IPS-20b (cell line): ENCODE measurements at regions not wholly inside any gene's neighbourhood (a gene's known extent, or its start where the extent isn't known, plus 50 kb on each side); places are given as distances from the start of the nearest gene placed in this dataset.

Source experiments
- H3K27ac ChIP-seq: one replicate; pipeline ENCODE4 v1.5.1; 2013; ENCODE audit warnings: low read length
- H3K27me3 ChIP-seq: 2 replicates; pipeline ENCODE4 v1.6.1; 2013; ENCODE audit warnings: mild to moderate bottlenecking, low read length, inconsistent platforms; ENCODE audit not compliant: insufficient read depth
- H3K36me3 ChIP-seq: 2 replicates; pipeline ENCODE4 v1.6.1; 2013; ENCODE audit warnings: low read depth, mild to moderate bottlenecking, inconsistent platforms, low read length, moderate library complexity; ENCODE audit not compliant: insufficient read depth
- H3K4me1 ChIP-seq: 2 replicates; pipeline ENCODE4 v1.6.1; 2013; ENCODE audit warnings: mild to moderate bottlenecking, control low read depth, inconsistent platforms, low read length, moderate library complexity; ENCODE audit not compliant: insufficient read depth
- H3K4me3 ChIP-seq: 2 replicates; pipeline ENCODE4 v1.5.1; 2013; ENCODE audit warnings: mild to moderate bottlenecking, low read length, inconsistent platforms
- H3K9ac ChIP-seq: 2 replicates; pipeline ENCODE4 v1.6.1; 2013; ENCODE audit warnings: low read depth, mild to moderate bottlenecking, inconsistent platforms, low read length, moderate library complexity
- H3K9me3 ChIP-seq: 2 replicates; pipeline ENCODE4 v1.6.1; 2013; ENCODE audit warnings: mild to moderate bottlenecking, low read depth, low read length, inconsistent platforms; ENCODE audit not compliant: insufficient read depth

DNA sequence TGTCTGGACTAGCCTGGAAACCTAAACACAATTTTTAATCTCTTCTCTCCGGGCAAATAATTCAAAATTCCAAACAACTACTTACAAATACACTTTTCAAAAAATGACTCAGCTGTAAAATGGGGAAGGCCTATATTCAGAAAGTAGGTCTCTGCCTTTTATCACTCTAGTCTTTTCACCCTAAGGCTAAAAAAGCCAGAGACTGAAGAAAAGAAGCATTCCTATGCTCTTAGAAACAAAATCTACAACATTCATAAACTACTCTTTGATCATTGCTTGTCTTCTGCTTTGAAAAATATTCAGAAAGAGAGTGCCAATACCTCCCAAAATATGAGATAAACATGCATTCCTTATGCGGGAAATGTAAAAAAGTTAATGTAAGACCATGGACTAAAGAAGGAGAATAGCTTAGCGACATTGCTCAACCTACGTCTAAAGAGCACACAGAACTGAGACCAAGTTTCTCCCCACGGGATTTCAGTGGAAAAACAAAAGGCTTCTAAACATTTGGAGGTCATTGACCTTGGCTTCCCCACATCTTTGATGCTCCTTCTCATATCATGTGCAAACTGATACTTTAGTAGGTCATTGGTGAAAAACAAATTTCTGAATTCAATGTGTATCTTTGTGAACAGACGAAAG is 74.4 kb upstream of the EPB41L3 start:
- H3K4me1 ChIP-seq, result no peaks in the 10 kb centered on the region
- no peak overlapping the region for H3K9ac ChIP-seq
- no peaks in the 10 kb centered on the region for H3K9me3 ChIP-seq
- H3K4me3 ChIP-seq, result no peak overlapping the region
- H3K36me3 ChIP-seq, result no peaks in the 10 kb centered on the region
- H3K27ac ChIP-seq, result no peak overlapping the region
- H3K27me3 ChIP-seq, result no peaks in the 10 kb centered on the region

DNA sequence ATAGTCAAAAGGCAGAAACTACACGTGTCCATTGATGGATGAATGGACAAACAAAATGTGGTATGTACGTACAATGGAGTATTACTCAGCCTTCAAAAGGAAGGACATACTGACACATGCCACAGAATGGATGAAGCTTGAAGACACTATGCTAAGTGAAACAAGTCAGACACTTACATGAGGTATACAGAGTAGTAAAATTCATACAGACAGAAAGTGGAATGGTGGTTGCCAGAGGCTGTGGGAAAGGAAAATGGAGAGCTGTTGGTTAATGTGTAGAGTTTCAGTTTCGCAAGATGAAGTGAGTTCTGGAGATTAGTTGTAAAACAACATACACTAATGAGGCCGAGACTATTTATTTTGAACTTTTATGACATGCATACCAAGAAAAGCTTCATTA is 67.4 kb upstream of the EPB41L3 start:
- no peak overlapping the region for H3K9ac ChIP-seq
- H3K4me1 ChIP-seq, result no peaks in the 10 kb centered on the region
- no peaks in the 10 kb centered on the region for H3K36me3 ChIP-seq
- H3K27ac ChIP-seq, result no peak overlapping the region
- H3K27me3 ChIP-seq, result no peaks in the 10 kb centered on the region
- no peaks in the 10 kb centered on the region for H3K9me3 ChIP-seq
- H3K4me3 ChIP-seq, result no peak overlapping the region

DNA sequence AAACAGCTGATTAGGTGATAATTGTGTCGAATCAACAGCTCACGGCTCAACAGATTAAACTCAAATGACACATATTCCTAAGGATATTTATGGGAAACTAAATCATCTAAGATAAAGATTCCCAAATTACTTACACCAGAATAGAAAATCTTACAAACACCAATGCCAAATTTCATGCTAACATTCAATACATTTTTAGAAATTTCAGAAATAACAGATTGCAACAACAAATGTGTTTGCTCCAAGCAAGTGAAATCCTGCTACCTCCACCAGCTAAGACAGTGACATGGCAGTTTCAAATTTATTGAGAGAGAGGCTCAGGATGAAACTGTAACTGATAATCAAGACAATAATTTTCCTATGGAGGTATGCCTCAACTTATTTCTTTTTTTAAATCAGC is 65.0 kb upstream of the EPB41L3 start:
- Histone ChIP-seq H3K4me3 (no peak overlapping the region), H3K36me3 (no peaks in the 10 kb centered on the region), H3K9me3 (no peaks in the 10 kb centered on the region), H3K27ac (no peak overlapping the region), H3K9ac (no peak overlapping the region), H3K4me1 (no peaks in the 10 kb centered on the region), H3K27me3 (no peaks in the 10 kb centered on the region)

DNA sequence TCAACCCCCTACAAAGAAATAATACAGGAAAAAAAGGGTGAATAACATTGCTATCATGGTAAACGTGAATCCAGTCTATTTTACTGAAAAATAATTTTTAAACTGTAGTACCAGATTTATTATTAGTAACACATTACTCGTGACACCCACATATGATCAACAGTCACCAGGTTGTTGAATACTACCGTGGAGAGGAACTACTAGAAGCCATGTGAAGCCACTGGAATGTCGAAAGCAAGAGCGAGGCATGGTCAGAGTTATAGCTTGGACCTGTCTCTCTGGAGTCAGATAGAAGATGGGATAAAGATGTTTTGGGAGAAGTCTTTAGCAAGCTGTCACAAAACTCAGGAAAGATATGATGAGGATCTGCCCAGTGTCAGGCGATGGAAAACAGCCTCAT is 63.2 kb upstream of the EPB41L3 start:
- H3K4me3 ChIP-seq, result no peak overlapping the region
- no peaks in the 10 kb centered on the region for H3K9me3 ChIP-seq
- no peaks in the 10 kb centered on the region for H3K27me3 ChIP-seq
- no peaks in the 10 kb centered on the region for H3K4me1 ChIP-seq
- H3K9ac ChIP-seq, result no peak overlapping the region
- no peak overlapping the region for H3K27ac ChIP-seq
- no peaks in the 10 kb centered on the region for H3K36me3 ChIP-seq

DNA sequence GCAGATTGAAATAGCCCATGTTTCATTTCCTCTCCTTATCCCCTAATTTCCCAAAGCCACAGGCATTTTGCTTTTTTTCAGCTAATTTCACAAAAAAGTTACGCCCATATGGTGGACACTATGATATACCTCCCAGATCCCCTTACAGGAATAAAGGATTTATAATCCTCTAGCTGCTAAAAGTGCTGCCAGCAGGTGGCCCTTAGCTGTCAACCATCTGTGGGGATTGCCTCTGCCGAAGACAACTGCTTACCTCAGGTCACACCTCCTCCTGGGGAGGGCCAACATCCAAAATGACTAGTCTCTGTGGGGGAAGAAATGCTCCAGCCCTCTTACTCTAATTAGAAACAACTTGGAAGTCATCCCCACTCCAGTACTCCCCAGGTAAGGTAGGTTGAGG is 61.0 kb upstream of the EPB41L3 start:
- Histone ChIP-seq H3K4me3 (no peak overlapping the region), H3K4me1 (peaks cover 8% of the 10 kb centered on the region; the same call in 1 of the 2 replicates), H3K9me3 (no peaks in the 10 kb centered on the region), H3K27me3 (no peaks in the 10 kb centered on the region), H3K9ac (no peak overlapping the region), H3K27ac (no peak overlapping the region), H3K36me3 (no peaks in the 10 kb centered on the region)

DNA sequence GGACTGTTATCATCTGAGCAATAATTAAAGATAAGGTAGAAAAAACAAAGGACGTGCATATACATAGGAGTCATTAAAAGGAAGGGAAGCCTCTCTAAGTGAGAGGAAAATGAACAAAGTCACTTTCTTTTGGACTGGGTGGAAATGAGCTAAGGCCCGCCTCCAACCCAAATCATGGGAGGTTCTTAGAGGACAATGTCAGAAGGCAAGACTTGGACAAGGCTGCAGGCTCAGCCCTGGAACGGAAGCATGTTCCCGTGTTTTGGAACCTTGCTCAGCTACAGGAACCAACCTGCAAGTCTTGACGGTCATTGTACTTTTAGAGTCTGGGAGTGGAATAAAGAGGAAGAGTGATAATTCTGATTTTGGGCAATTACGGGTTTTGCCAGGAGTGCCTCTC is 59.4 kb upstream of the EPB41L3 start:
- H3K27me3 ChIP-seq, result no peaks in the 10 kb centered on the region
- no peak overlapping the region for H3K27ac ChIP-seq
- no peak overlapping the region for H3K4me3 ChIP-seq
- H3K9ac ChIP-seq, result no peak overlapping the region
- H3K4me1 ChIP-seq, result peaks cover 8% of the 10 kb centered on the region; the same call in 1 of the 2 replicates
- H3K36me3 ChIP-seq, result no peaks in the 10 kb centered on the region
- no peaks in the 10 kb centered on the region for H3K9me3 ChIP-seq

DNA sequence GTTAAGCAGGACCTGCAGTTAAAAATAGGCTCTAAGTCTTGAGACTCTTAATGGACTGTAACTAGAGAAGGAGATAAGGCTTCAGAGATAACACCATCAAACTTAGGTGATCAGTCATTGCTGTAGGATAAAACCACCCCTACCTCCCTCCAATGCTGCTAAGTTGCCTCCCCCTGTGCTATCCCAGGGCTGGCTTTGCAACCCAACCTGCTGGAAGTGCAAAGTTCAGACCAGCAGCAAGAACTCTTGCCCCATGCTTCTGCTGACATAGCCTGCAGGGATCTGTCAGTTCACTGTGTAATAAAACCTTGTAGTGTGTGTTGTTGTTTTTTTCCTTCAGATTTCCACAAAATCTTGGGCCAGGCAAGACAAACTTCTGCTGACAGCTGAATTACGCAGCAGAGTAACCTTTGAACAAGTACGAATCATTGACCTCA is 57.4 kb upstream of the EPB41L3 start:
- Histone ChIP-seq H3K27me3 (no peaks in the 10 kb centered on the region), H3K27ac (no peak overlapping the region), H3K36me3 (no peaks in the 10 kb centered on the region), H3K9me3 (no peaks in the 10 kb centered on the region), H3K4me3 (no peak overlapping the region), H3K9ac (no peak overlapping the region), H3K4me1 (peaks cover 8% of the 10 kb centered on the region; the same call in 1 of the 2 replicates)

DNA sequence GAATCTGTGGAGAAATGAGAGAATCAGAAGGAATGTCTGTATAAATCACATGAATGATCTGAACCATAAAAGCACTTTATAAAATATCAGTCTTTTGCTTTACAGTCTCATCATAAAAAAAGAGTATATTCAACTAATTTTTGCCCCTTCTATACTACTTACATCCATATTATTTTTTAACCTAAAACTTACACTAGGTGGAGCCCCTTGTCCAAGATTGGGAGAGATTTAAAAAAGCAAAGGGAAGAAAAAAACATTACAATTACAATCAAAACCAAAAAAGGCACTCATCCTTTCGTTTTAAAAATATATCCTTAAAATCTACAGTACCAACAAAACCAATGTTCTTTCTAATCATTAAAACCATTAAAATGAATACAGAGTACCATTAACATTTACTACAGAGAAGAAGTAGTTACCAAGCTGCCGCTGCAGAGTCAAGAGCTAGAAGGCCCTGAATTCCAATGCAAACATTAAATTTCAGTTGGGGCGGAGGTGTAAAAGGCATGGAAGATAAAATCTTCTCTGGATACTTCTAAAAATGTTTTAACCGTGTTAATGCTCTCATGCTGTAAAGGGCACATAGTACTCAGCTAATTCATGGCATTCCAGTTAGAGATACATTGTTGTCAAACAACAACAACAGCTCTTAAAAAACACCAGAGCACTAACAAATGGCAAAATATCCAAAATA is 56.7 kb upstream of the EPB41L3 start:
- Histone ChIP-seq H3K36me3 (no peaks in the 10 kb centered on the region), H3K27ac (no peak overlapping the region), H3K4me3 (no peak overlapping the region), H3K9ac (no peak overlapping the region; the same call in 1 of the 2 replicates), H3K9me3 (no peaks in the 10 kb centered on the region), H3K27me3 (no peaks in the 10 kb centered on the region), H3K4me1 (peaks cover 8% of the 10 kb centered on the region; the same call in 1 of the 2 replicates)

DNA sequence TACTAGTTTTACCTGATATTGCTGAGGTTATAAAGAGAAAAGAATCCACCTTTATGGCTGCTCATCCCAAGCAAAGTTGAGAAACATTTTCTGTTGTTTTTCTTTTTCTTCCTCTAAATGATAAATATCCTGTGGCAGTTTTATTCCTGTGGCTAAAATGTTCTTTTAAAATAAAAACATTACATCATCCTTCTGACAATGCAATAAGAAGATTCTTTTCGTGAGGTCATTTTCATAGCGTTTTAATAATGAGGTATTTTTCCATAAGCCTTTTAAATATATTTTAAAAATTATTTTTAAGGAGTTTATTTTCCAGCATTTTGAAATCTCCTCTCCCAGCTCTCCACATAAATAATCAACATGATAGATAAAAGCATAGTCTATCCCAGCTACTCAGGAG is 52.8 kb upstream of the EPB41L3 start:
- Histone ChIP-seq H3K36me3 (no peaks in the 10 kb centered on the region), H3K9me3 (peaks cover 10% of the 10 kb centered on the region), H3K9ac (no peak overlapping the region), H3K4me3 (no peak overlapping the region), H3K27ac (no peak overlapping the region), H3K4me1 (peaks cover 8% of the 10 kb centered on the region; the same call in 1 of the 2 replicates), H3K27me3 (no peaks in the 10 kb centered on the region)
